CD4-positive, CD25-positive, alpha-beta regulatory T cell (primary cell): ENCODE measurements at regions not wholly inside any gene's neighbourhood (a gene's known extent, or its start where the extent isn't known, plus 50 kb on each side); places are given as distances from the start of the nearest gene placed in this dataset.

Source experiments
- ATAC-seq, 2 donors: fragments of 150-1000 bp; cut with Tn5 transposase; one replicate each; pipeline ENCODE4 v1.10.0; 2021; ENCODE audit warnings: low read depth in 2 of 2, moderate number of reproducible peaks in 2 of 2, moderate library complexity in 1 of 2
- DNase-seq, 3 donors: peaks; one replicate each; pipeline versions ENCODE4 v3.0.0 to v3.0.0-alpha.2; 2012 to 2022; ENCODE audit warnings: mixed read lengths in 1 of 3
- H3K27ac ChIP-seq: one replicate; pipeline ENCODE4 v1.7.0; 2013; ENCODE audit warnings: mild to moderate bottlenecking, low read length; ENCODE audit not compliant: insufficient read depth, poor library complexity, severe bottlenecking
- H3K27me3 ChIP-seq: one replicate; pipeline ENCODE4 v1.7.0; 2013; ENCODE audit warnings: low read length; ENCODE audit not compliant: control insufficient read depth, insufficient read depth
- H3K36me3 ChIP-seq: one replicate; pipeline ENCODE4 v1.7.0; 2013; ENCODE audit warnings: mild to moderate bottlenecking, low read length, moderate library complexity; ENCODE audit not compliant: control insufficient read depth, insufficient read depth
- H3K4me1 ChIP-seq: 2 replicates; pipeline ENCODE4 v1.7.0; 2013; ENCODE audit warnings: mild to moderate bottlenecking, low read length; ENCODE audit not compliant: insufficient read depth, control insufficient read depth, poor library complexity, severe bottlenecking
- H3K4me3 ChIP-seq: one replicate; pipeline ENCODE4 v1.7.0; 2013; ENCODE audit warnings: low read depth, mild to moderate bottlenecking, low read length, moderate library complexity
- H3K9me3 ChIP-seq, 2 experiments: 1 replicate in 1 of 2; 2 replicates in 1 of 2; pipeline ENCODE4 v1.7.0; 2013; ENCODE audit warnings: low read length in 2 of 2, mild to moderate bottlenecking in 1 of 2, moderate library complexity in 1 of 2; ENCODE audit not compliant: control insufficient read depth in 2 of 2
- H3K27ac Mint-ChIP-seq, 3 donors: one replicate each; pipeline ENCODE4 v1.8.0; 2020 to 2022; ENCODE audit warnings: mild to moderate bottlenecking in 3 of 3, mixed read lengths in 3 of 3, moderate library complexity in 2 of 3
- H3K27me3 Mint-ChIP-seq: one replicate; pipeline ENCODE4 v1.8.0; 2022; ENCODE audit warnings: mild to moderate bottlenecking, mixed read lengths
- H3K36me3 Mint-ChIP-seq: one replicate; pipeline ENCODE4 v1.8.0; 2020; ENCODE audit warnings: mixed read lengths
- H3K4me1 Mint-ChIP-seq, 4 donors: one replicate each; pipeline ENCODE4 v1.8.0; 2020 to 2022; ENCODE audit warnings: mixed read lengths in 4 of 4, mild to moderate bottlenecking in 1 of 4
- H3K4me3 Mint-ChIP-seq, 4 donors: one replicate each; pipeline ENCODE4 v1.8.0; 2020 to 2022; ENCODE audit warnings: mild to moderate bottlenecking in 4 of 4, mixed read lengths in 4 of 4, moderate library complexity in 3 of 4
- H3K9me3 Mint-ChIP-seq, 7 donors: one replicate each; pipeline ENCODE4 v1.8.0; 2020 to 2022; ENCODE audit warnings: mixed read lengths in 7 of 7, mild to moderate bottlenecking in 3 of 7, moderate library complexity in 2 of 7

DNA sequence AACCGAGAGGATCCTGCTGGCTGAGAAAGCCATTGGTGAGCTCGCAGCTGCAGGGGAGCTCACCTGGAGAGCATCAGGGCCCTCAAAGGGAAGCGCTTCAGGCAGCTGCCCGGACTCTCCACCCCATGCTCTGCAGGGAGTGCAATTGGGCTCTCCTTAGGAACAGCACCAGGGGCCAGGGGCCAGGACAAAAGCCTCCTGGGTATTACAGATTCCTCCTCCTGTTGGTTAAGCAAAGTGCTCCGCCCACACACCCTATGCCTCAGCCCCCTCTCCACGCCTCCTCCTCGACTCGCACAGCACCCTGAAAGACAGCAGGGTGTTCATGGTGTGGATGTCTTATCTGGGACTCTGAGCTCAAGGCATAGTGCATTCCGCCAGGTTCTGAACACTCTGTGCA, 139.9 kb downstream of the SHANK2 start:
- no peaks in the 10 kb centered on the region for H3K36me3 ChIP-seq
- H3K9me3 Mint-ChIP-seq: no peaks in the 10 kb centered on the region
- no peaks in the 10 kb centered on the region for H3K36me3 Mint-ChIP-seq
- no peak for DNase-seq
- no peak for ATAC-seq
- no peaks in the 10 kb centered on the region for H3K4me1 ChIP-seq
- no peak overlapping the region for H3K4me3 Mint-ChIP-seq
- peaks cover 4% of the 10 kb centered on the region for H3K27me3 Mint-ChIP-seq
- no peaks in the 10 kb centered on the region for H3K4me1 Mint-ChIP-seq
- no peak overlapping the region for H3K4me3 ChIP-seq
- H3K27me3 ChIP-seq: no peaks in the 10 kb centered on the region
- no peaks in the 10 kb centered on the region for H3K9me3 ChIP-seq
- no peak overlapping the region for H3K27ac Mint-ChIP-seq
- H3K27ac ChIP-seq: no peak overlapping the region

GRCh38 chr11:71109586-71109985, 142.8 kb downstream of the SHANK2 start:
- no peaks in the 10 kb centered on the region for H3K27me3 Mint-ChIP-seq
- no peaks in the 10 kb centered on the region for H3K4me1 Mint-ChIP-seq
- H3K9me3 ChIP-seq: no peaks in the 10 kb centered on the region
- no peak overlapping the region for H3K27ac Mint-ChIP-seq
- no peak for ATAC-seq
- no peak overlapping the region for H3K4me3 ChIP-seq
- no peaks in the 10 kb centered on the region for H3K36me3 Mint-ChIP-seq
- H3K27ac ChIP-seq: no peak overlapping the region
- no peaks in the 10 kb centered on the region for H3K36me3 ChIP-seq
- no peaks in the 10 kb centered on the region for H3K4me1 ChIP-seq
- H3K27me3 ChIP-seq: no peaks in the 10 kb centered on the region
- no peak overlapping the region for H3K4me3 Mint-ChIP-seq
- no peak for DNase-seq
- no peaks in the 10 kb centered on the region for H3K9me3 Mint-ChIP-seq

GRCh38 chr11:71109186-71109585, 143.2 kb downstream of the SHANK2 start:
- Histone ChIP-seq H3K4me3 (no peak overlapping the region), H3K27me3 (no peaks in the 10 kb centered on the region), H3K9me3 (no peaks in the 10 kb centered on the region), H3K27ac (no peak overlapping the region), H3K36me3 (no peaks in the 10 kb centered on the region), H3K4me1 (no peaks in the 10 kb centered on the region)
- no peaks in the 10 kb centered on the region for H3K4me1 Mint-ChIP-seq
- H3K27ac Mint-ChIP-seq: no peak overlapping the region
- H3K4me3 Mint-ChIP-seq: no peak overlapping the region
- DNase-seq: no peak
- no peaks in the 10 kb centered on the region for H3K9me3 Mint-ChIP-seq
- H3K27me3 Mint-ChIP-seq: no peaks in the 10 kb centered on the region
- no peak for ATAC-seq
- no peaks in the 10 kb centered on the region for H3K36me3 Mint-ChIP-seq

DNA sequence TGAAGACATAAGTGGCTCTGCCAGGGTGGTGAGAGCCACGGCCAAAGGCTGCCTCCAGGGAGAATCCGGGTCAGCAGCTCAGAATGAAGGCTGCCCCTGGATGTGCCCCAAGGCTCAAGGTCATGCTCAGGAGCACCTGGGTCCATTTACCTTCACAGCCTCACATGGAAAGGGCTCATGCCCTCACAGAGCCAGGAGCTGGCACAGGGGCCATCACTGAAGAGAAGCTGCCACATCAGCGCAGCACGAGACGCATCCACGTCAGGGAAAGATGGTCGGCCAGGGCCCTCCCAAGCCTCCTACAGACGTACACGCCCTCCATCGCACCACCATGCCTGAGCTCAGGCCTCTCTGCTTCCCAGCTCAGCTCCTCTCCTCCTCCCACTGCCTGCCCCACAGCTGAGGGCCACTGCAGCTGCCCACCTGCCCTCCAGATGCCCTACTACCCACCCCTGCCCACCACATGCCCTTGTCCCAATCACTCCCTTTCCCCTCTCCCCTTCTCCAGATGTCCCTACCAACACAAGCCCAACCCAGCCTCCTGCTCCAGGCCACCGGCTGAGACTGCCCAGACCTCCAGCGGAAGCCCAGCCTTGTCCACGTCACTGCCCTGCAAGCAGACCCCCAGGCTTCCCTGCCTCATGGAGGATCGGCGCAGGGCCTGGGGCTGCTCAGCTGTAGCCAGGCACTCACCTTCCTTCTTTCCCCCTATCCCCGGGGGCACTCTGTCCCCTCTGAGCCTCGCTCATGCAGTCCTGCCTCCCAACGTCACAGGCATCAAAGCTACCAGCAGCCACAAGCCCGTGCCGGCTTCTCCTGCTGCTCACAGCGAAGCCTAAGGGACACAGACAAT, 144.1 kb downstream of the SHANK2 start:
- no peaks in the 10 kb centered on the region for H3K36me3 ChIP-seq
- no peaks in the 10 kb centered on the region for H3K27me3 ChIP-seq
- Mint-ChIP-seq H3K9me3 (no peaks in the 10 kb centered on the region), H3K27me3 (no peaks in the 10 kb centered on the region), H3K4me3 (no peak overlapping the region), H3K4me1 (no peaks in the 10 kb centered on the region), H3K27ac (no peak overlapping the region), H3K36me3 (no peaks in the 10 kb centered on the region)
- ATAC-seq (no peak), DNase-seq (no peak)
- no peaks in the 10 kb centered on the region for H3K9me3 ChIP-seq
- H3K27ac ChIP-seq: no peak overlapping the region
- H3K4me3 ChIP-seq: no peak overlapping the region
- H3K4me1 ChIP-seq: no peaks in the 10 kb centered on the region

- no peaks in the 10 kb centered on the region for H3K36me3 ChIP-seq
- no peaks in the 10 kb centered on the region for H3K4me1 Mint-ChIP-seq
Observed at GRCh38 chr11:71106671-71107070, 145.7 kb downstream of the SHANK2 start.

DNA sequence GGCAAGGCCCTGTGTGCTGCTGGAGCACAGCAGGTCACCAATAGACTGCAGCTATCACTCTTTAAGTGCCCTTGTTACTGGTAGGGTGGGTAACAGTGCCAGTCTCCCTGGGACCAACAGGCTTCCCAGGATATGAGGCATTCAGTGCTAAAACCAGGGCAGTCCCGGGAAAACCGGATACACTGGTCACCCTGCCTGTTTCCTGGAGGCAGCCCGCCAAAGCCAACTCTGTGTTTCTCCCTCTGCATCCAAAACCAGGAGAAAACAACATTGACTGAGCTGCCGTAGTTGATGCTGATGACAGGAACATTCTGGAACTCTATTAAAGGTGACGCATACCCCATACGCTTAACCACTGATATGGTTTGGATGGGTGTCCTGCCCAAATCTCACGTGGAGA, 149.1 kb downstream of the SHANK2 start:
- no peaks in the 10 kb centered on the region for H3K36me3 Mint-ChIP-seq
- no peak overlapping the region for H3K27ac Mint-ChIP-seq
- Histone ChIP-seq H3K36me3 (no peaks in the 10 kb centered on the region), H3K27ac (no peak overlapping the region), H3K4me3 (no peak overlapping the region), H3K4me1 (no peaks in the 10 kb centered on the region), H3K27me3 (no peaks in the 10 kb centered on the region), H3K9me3 (no peaks in the 10 kb centered on the region)
- ATAC-seq (no peak), DNase-seq (no peak)
- H3K4me1 Mint-ChIP-seq: no peaks in the 10 kb centered on the region
- no peaks in the 10 kb centered on the region for H3K27me3 Mint-ChIP-seq
- H3K9me3 Mint-ChIP-seq: peaks cover 0 to 2% (median 0%) of the 10 kb centered on the region in 7 donors
- H3K4me3 Mint-ChIP-seq: no peak overlapping the region

More at GRCh38 chr11:71106671-71107070, 145.7 kb downstream of the SHANK2 start:
- no peak for ATAC-seq
- Mint-ChIP-seq H3K27ac (no peak overlapping the region), H3K4me3 (no peak overlapping the region), H3K9me3 (no peaks in the 10 kb centered on the region), H3K36me3 (no peaks in the 10 kb centered on the region), H3K27me3 (no peaks in the 10 kb centered on the region)
- no peaks in the 10 kb centered on the region for H3K9me3 ChIP-seq
- H3K4me1 ChIP-seq: no peaks in the 10 kb centered on the region
- H3K27ac ChIP-seq: no peak overlapping the region
- H3K27me3 ChIP-seq: no peaks in the 10 kb centered on the region
- DNase-seq: no peak
- no peak overlapping the region for H3K4me3 ChIP-seq

DNA sequence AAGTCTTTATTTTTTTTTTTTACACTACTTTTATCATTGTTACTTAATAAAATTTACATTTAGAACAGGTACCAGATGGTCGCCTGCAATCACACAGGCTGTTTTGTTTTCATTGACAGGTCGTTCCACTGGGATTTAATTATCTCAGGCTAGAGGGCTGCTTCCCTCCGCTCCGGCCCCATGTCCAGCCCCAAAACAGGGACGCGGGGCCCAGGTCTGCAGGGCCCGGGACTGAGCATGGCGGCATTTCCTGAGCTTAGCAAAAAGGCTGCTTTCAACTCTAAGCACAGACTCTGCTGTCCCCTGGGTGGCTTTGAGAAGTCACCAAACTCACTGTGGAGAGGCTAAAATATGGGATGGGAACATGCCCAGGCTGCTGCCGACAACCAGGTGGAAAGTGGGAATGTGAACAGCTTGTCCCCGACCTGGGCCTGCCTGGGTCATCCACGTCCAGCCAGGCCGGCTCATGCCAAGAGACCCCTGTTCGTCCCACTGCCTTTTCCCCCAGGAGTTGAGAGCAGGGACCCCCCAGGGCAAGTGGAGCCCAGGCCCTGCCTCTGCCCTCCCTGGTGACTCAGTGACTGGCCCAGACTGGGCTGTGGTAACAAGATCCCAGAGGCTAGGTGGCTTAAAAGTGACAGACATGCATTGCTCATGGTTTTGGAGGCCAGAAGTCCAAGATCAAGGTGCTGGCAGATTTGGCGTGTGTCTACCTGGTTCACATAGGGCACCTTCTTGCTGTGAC, 150.0 kb downstream of the SHANK2 start:
- no peak overlapping the region for H3K27ac ChIP-seq
- no peaks in the 10 kb centered on the region for H3K27me3 Mint-ChIP-seq
- no peak for DNase-seq
- ATAC-seq: no peak
- no peak overlapping the region for H3K27ac Mint-ChIP-seq
- H3K36me3 Mint-ChIP-seq: no peaks in the 10 kb centered on the region
- H3K9me3 ChIP-seq: no peaks in the 10 kb centered on the region
- no peak overlapping the region for H3K4me3 Mint-ChIP-seq
- no peaks in the 10 kb centered on the region for H3K4me1 Mint-ChIP-seq
- peaks cover 0 to 2% (median 0%) of the 10 kb centered on the region in 7 donors for H3K9me3 Mint-ChIP-seq
- no peak overlapping the region for H3K4me3 ChIP-seq
- H3K27me3 ChIP-seq: no peaks in the 10 kb centered on the region
- H3K36me3 ChIP-seq: no peaks in the 10 kb centered on the region
- H3K4me1 ChIP-seq: no peaks in the 10 kb centered on the region

- Histone ChIP-seq H3K27me3 (no peaks in the 10 kb centered on the region), H3K4me1 (no peaks in the 10 kb centered on the region), H3K27ac (no peak overlapping the region), H3K36me3 (no peaks in the 10 kb centered on the region), H3K9me3 (no peaks in the 10 kb centered on the region), H3K4me3 (no peak overlapping the region)
- H3K4me3 Mint-ChIP-seq: no peak overlapping the region
- no peak for ATAC-seq
- H3K36me3 Mint-ChIP-seq: no peaks in the 10 kb centered on the region
- no peaks in the 10 kb centered on the region for H3K27me3 Mint-ChIP-seq
- peaks cover 0 to 2% (median 0%) of the 10 kb centered on the region in 7 donors for H3K9me3 Mint-ChIP-seq
- no peaks in the 10 kb centered on the region for H3K4me1 Mint-ChIP-seq
- DNase-seq: no peak
- H3K27ac Mint-ChIP-seq: no peak overlapping the region
Observed at GRCh38 chr11:71101606-71102005, 150.8 kb downstream of the SHANK2 start.
